Fibroblast of skin of scalp (primary cell): ENCODE measurements at regions not wholly inside any gene's neighbourhood (a gene's known extent, or its start where the extent isn't known, plus 50 kb on each side); places are given as distances from the start of the nearest gene placed in this dataset.
A peak's percentile ranks its signal among the peaks of the same experiment; 100 is the strongest.
"Not testable (repeated sequence)": the region's sequence is repeated elsewhere in the genome, so short reads cannot be mapped to it uniquely, and the experiment has no call there.

Source experiments
- DNase-seq: peaks from one replicate; pipeline ENCODE4 v3.0.0-alpha.2; 2013

GRCh38 chr5:103427326-103427725, 135.3 kb downstream of the NUDT12 start:
- no peak for DNase-seq

- peak; percentile 59 for DNase-seq
These were observed 136.7 kb downstream of the NUDT12 start for GRCh38 chr5:103425686-103426454.

- peak; percentile 81 for DNase-seq
These were observed 138.0 kb downstream of the NUDT12 start for GRCh38 chr5:103424453-103425205.

GRCh38 chr5:103424026-103424425, 138.6 kb downstream of the NUDT12 start:
- peak; percentile 50 for DNase-seq

- DNase-seq, result no peak
These were observed 139.8 kb downstream of the NUDT12 start for GRCh38 chr5:103422756-103423155.

GRCh38 chr5:103414604-103415003, 148.0 kb downstream of the NUDT12 start:
- no peak for DNase-seq

GRCh38 chr5:103411711-103412110, 150.9 kb downstream of the NUDT12 start:
- DNase-seq, result no peak

- DNase-seq, result no peak
These were observed 151.6 kb downstream of the MACIR start for GRCh38 chr5:103410172-103410571.

GRCh38 chr5:103409013-103409670, 150.6 kb downstream of the MACIR start:
- no peak for DNase-seq

- no peak for DNase-seq
These were observed 149.8 kb downstream of the MACIR start for GRCh38 chr5:103408408-103408807.

GRCh38 chr5:103407402-103407801, 148.8 kb downstream of the MACIR start:
- no peak for DNase-seq

GRCh38 chr5:103404483-103404882, 145.9 kb downstream of the MACIR start:
- DNase-seq, result no peak

GRCh38 chr5:103402851-103403250, 144.3 kb downstream of the MACIR start:
- DNase-seq, result no peak

GRCh38 chr5:103397739-103398581, 139.4 kb downstream of the MACIR start:
- peak; percentile 11 for DNase-seq

GRCh38 chr5:103394676-103395075, 136.1 kb downstream of the MACIR start:
- DNase-seq, result no peak

- peak; percentile 40 for DNase-seq
These were observed 134.7 kb downstream of the MACIR start for GRCh38 chr5:103393101-103393754.

GRCh38 chr5:103391659-103392058, 133.1 kb downstream of the MACIR start:
- no peak for DNase-seq

- DNase-seq, result no peak
These were observed 131.3 kb downstream of the MACIR start for GRCh38 chr5:103389846-103390245.

GRCh38 chr5:103389357-103389756, 130.8 kb downstream of the MACIR start:
- no peak for DNase-seq

GRCh38 chr5:103385722-103386121, 127.2 kb downstream of the MACIR start:
- no peak for DNase-seq

GRCh38 chr5:103377638-103378037, 119.1 kb downstream of the MACIR start:
- DNase-seq, result not testable (repeated sequence)
